GM12878 (cell line): ENCODE measurements at regions not wholly inside any gene's neighbourhood (a gene's known extent, or its start where the extent isn't known, plus 50 kb on each side); places are given as distances from the start of the nearest gene placed in this dataset.

Experiments used
- ATAC-seq: fragments of 200-7000 bp; cut with Tn5 transposase; 3 replicates; pipeline ENCODE4 v1.9.1; 2020; ENCODE audit warnings: mild to moderate bottlenecking, moderate library complexity
- BruUV-seq: library from RNA; stranded (reverse); fragments of 400-500 nt; replicated peaks from 2 replicates; lab custom pipeline; 2021; lab: Mats Ljungman, UMichigan
- CTCF ChIA-PET: fragments of 300-600 bp; sonication (Branson Sonifier 250); formaldehyde crosslinking; extraction: SDS; loops from one replicate; lab custom pipeline; 2021; ENCODE audit warnings: inconsistent platforms; lab: Yijun Ruan, JAX
- POLR2A ChIA-PET: fragments of 350-600 bp; formaldehyde crosslinking; extraction: SDS; loops from one replicate; lab custom pipeline; 2021; ENCODE audit warnings: inconsistent platforms; lab: Charles Lee
- RAD21 ChIA-PET: fragments of 300-600 bp; sonication (Branson Sonifier 250); formaldehyde crosslinking; loops from one replicate; lab custom pipeline; 2023; ENCODE audit warnings: antibody characterized with exemption; ENCODE audit not compliant: unreplicated experiment; lab: Charles Lee
- SMC1A ChIA-PET: fragments of 300-600 bp; sonication (Branson Sonifier 250); formaldehyde crosslinking; loops from one replicate; lab custom pipeline; 2023; ENCODE audit not compliant: unreplicated experiment, uncharacterized antibody; lab: Charles Lee
- DNase-seq: peaks from one replicate; pipeline ENCODE4 v3.0.0-alpha.2; 2011; ENCODE audit warnings: low read depth, low spot score
- FAIRE-seq: peaks from 3 replicates; lab custom pipeline; 2011; peaks lifted over from hg19 to GRCh38; lab: Jason Lieb, UNC
- H2AFZ ChIP-seq: 2 replicates; pipeline ENCODE4 v1.6.0; 2011; ENCODE audit warnings: low read depth, low read length, control low read depth; ENCODE audit not compliant: control insufficient read depth
- H3K27ac ChIP-seq: 2 replicates; pipeline ENCODE4 v1.5.1; 2011; ENCODE audit warnings: control low read depth; ENCODE audit not compliant: control insufficient read depth, insufficient read depth
- H3K27me3 ChIP-seq, 2 experiments: replicated peaks in 1 of 2; 2 replicates each; pipeline versions ENCODE4 v1.6.0 to v1.6.1; 2011; ENCODE audit warnings: low read length in 1 of 2; ENCODE audit not compliant: control insufficient read depth in 2 of 2, insufficient read depth in 2 of 2
- H3K36me3 ChIP-seq, 2 experiments: 2 replicates each; pipeline ENCODE4 v1.5.1; 2011; ENCODE audit warnings: low read length in 1 of 2; ENCODE audit not compliant: control insufficient read depth in 2 of 2, insufficient read depth in 2 of 2
- H3K4me1 ChIP-seq: 2 replicates; pipeline ENCODE4 v1.6.1; 2011; ENCODE audit warnings: mild to moderate bottlenecking, low read length, moderate library complexity, mixed read lengths; ENCODE audit not compliant: control insufficient read depth, insufficient read depth
- H3K4me2 ChIP-seq: 2 replicates; pipeline ENCODE4 v1.6.0; 2011; ENCODE audit warnings: control low read depth; ENCODE audit not compliant: control insufficient read depth, insufficient read depth
- H3K4me3 ChIP-seq: fragments of 200-600 bp; sonication (generic); 2 replicates; pipeline ENCODE4 v1.5.1; 2016
- H3K79me2 ChIP-seq: 2 replicates; pipeline ENCODE4 v1.6.0; 2011; ENCODE audit warnings: low read length; ENCODE audit not compliant: control insufficient read depth, insufficient read depth
- H3K9ac ChIP-seq: 2 replicates; pipeline ENCODE4 v1.8.0; 2011; ENCODE audit warnings: low read length, control low read depth, mixed read lengths; ENCODE audit not compliant: control insufficient read depth, insufficient read depth
- H3K9me3 ChIP-seq: replicated peaks from 3 replicates; pipeline ENCODE4 v1.5.1; 2011; ENCODE audit warnings: mild to moderate bottlenecking, low read length; ENCODE audit not compliant: control insufficient read depth, insufficient read depth
- H4K20me1 ChIP-seq: 2 replicates; pipeline ENCODE4 v1.6.0; 2011; ENCODE audit not compliant: control insufficient read depth, insufficient read depth
- EZH2 ChIP-seq: IDR thresholded peaks from 2 replicates; pipeline ENCODE4 v1.6.1; 2012; ENCODE audit warnings: low read depth, mild to moderate bottlenecking, control low read depth, inconsistent platforms, low read length, borderline replicate concordance; ENCODE audit not compliant: control insufficient read depth
- HDGF ChIP-seq: fragments of 450-650 bp; IDR thresholded peaks from 2 replicates; pipeline ENCODE4 v1.6.1; 2016; ENCODE audit warnings: antibody characterized with exemption
- JUNB ChIP-seq: IDR thresholded peaks from 2 replicates; pipeline ENCODE4 v1.6.1; 2016; ENCODE audit warnings: antibody characterized with exemption, mild to moderate bottlenecking
- NFYB ChIP-seq: IDR thresholded peaks from 2 replicates; pipeline ENCODE4 v1.6.1; 2011; ENCODE audit warnings: low read depth, mild to moderate bottlenecking, low read length, improper control_type of control experiment, moderate library complexity; ENCODE audit not compliant: insufficient read depth
- NR2F1 ChIP-seq: fragments of 450-650 bp; conservative IDR thresholded peaks from 2 replicates; pipeline ENCODE4 v1.6.1; 2017; ENCODE audit warnings: mild to moderate bottlenecking
- RFX5 ChIP-seq: IDR thresholded peaks from 2 replicates; pipeline ENCODE4 v1.6.1; 2011; ENCODE audit warnings: low read depth, low read length, improper control_type of control experiment
- SKIL ChIP-seq: fragments of 450-650 bp; IDR thresholded peaks from 2 replicates; pipeline ENCODE4 v1.6.1; 2017; ENCODE audit warnings: mild to moderate bottlenecking, low read depth, inconsistent platforms; ENCODE audit not compliant: poor library complexity, severe bottlenecking
- TCF12 ChIP-seq: IDR thresholded peaks from 2 replicates; pipeline ENCODE4 v1.6.1; 2011; ENCODE audit warnings: low read depth, mild to moderate bottlenecking, low read length
- USF2 ChIP-seq: IDR thresholded peaks from 2 replicates; pipeline ENCODE4 v1.6.1; 2011; ENCODE audit warnings: low read depth, low read length, improper control_type of control experiment, borderline replicate concordance
- ZNF207 ChIP-seq: fragments of 450-650 bp; IDR thresholded peaks from 2 replicates; pipeline ENCODE4 v1.6.1; 2014; ENCODE audit warnings: antibody characterized with exemption, mild to moderate bottlenecking, borderline replicate concordance
- WGBS: methylation state at CpG from one replicate; pipeline ENCODE4 v1.1.6; 2016; ENCODE audit warnings: low lambda C conversion rate; ENCODE audit not compliant: insufficient replicate concordance, insufficient coverage; ENCODE audit errors: missing lambda C conversion rate; 5-methylcytosine and 5-hydroxymethylcytosine counted together
- in situ Hi-C: fragments of 300-500 bp; cut with MboI; formaldehyde crosslinking; loops from 9 replicates; pipeline ENCODE4 v1.14.3; 2018; ENCODE audit warnings: mixed read lengths
- intact Hi-C: fragments of 100-400 bp; cut with micrococcal nuclease; formaldehyde crosslinking; loops from one replicate; pipeline ENCODE4 v1.14.2; 2022; ENCODE audit not compliant: unreplicated experiment
- TF ChIP-seq, protein P1 (sequence below): fragments of 450-650 bp; formaldehyde crosslinking; IDR thresholded peaks from 2 replicates; pipeline ENCODE4 v1.4.0; 2022; ENCODE audit warnings: mild to moderate bottlenecking, moderate library complexity

DNA sequence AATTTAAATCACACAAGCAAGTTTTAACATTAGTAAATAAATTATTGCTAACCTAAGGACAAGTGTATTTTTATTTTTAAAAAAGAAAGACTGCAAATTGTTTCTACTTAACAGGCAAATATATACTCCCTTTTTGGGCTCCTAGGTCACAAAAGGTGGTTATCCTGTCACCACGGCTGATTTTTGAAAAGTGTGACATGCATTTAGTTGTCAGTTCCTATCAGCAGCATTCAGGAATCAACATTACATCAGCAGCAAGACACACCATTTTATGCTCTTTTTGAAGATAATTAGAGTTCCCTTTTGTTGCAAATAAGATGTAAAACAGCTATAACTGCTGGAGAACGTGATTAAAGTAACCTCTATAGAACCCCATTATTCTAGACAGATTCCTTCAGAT lies 357.5 kb upstream of the TMCO5A start:
- H3K4me2 ChIP-seq: no peak overlapping the region
- H3K79me2 ChIP-seq: no peaks in the 10 kb centered on the region
- CTCF ChIA-PET: no interaction called here
- no peak overlapping the region for H3K27ac ChIP-seq
- H3K9me3 ChIP-seq: no peaks in the 10 kb centered on the region; the same call in 2 of the 3 replicates
- H3K36me3 ChIP-seq: no peaks in the 10 kb centered on the region
- WGBS: 2% methylated on average over 2 of the region's 2 CpGs
- POLR2A ChIA-PET: no interaction called here
- no peak overlapping the region for H3K9ac ChIP-seq
- no peak for FAIRE-seq
- SMC1A ChIA-PET: no interaction called here
- TF ChIP-seq EZH2: no peak
- TF ChIP-seq NFYB: no peak
- no peak for TF ChIP-seq JUNB
- no peak for TF ChIP-seq USF2
- TF ChIP-seq TCF12: no peak
- no peak for TF ChIP-seq HDGF
- no peak for TF ChIP-seq NR2F1
- no peak for TF ChIP-seq ZNF207
- no peak for TF ChIP-seq RFX5
- TF ChIP-seq, protein P1, sequence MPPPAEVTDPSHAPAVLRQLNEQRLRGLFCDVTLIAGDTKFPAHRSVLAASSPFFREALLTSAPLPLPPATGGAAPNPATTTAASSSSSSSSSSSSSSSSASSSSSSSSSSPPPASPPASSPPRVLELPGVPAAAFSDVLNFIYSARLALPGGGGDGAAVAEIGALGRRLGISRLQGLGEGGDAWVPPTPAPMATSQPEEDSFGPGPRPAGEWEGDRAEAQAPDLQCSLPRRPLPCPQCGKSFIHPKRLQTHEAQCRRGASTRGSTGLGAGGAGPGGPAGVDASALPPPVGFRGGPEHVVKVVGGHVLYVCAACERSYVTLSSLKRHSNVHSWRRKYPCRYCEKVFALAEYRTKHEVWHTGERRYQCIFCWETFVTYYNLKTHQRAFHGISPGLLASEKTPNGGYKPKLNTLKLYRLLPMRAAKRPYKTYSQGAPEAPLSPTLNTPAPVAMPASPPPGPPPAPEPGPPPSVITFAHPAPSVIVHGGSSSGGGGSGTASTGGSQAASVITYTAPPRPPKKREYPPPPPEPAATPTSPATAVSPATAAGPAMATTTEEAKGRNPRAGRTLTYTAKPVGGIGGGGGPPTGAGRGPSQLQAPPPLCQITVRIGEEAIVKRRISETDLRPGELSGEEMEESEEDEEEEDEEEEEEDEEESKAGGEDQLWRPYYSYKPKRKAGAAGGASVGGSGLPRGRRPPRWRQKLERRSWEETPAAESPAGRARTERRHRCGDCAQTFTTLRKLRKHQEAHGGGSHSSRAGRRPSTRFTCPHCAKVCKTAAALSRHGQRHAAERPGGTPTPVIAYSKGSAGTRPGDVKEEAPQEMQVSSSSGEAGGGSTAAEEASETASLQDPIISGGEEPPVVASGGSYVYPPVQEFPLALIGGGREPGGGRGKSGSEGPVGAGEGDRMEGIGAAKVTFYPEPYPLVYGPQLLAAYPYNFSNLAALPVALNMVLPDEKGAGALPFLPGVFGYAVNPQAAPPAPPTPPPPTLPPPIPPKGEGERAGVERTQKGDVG (CRISPR knock-in tag): no peak
- no peak for TF ChIP-seq SKIL
- TF ChIP-seq, all 136 proteins: peak for 0
- H3K4me3 ChIP-seq: no peak overlapping the region
- no TSS peak for BruUV-seq
- no peaks in the 10 kb centered on the region for H3K4me1 ChIP-seq
- H3K27me3 ChIP-seq: no peaks in the 10 kb centered on the region
- no peaks in the 10 kb centered on the region for H4K20me1 ChIP-seq
- RAD21 ChIA-PET: no interaction called here
- ATAC-seq (no peak), DNase-seq (no peak)
- no peak overlapping the region for H2AFZ ChIP-seq
- intact Hi-C loops (no loop called here), in situ Hi-C loops (no loop called here)
